MM.1S (cell line): ENCODE measurements at regions not wholly inside any gene's neighbourhood (a gene's known extent, or its start where the extent isn't known, plus 50 kb on each side); places are given as distances from the start of the nearest gene placed in this dataset.

Experiments used
- CTCF ChIP-seq: fragments of 300-600 bp; sonication (generic); IDR thresholded peaks from 2 replicates; pipeline ENCODE4 v1.5.1; 2016; ENCODE audit warnings: antibody characterized with exemption, low read length, mixed read lengths
- EZH2 ChIP-seq: fragments of 300-600 bp; sonication (generic); optimal IDR thresholded peaks from 2 replicates; pipeline ENCODE3; 2017; ENCODE audit warnings: low read depth, mild to moderate bottlenecking, antibody characterized with exemption, low read length, mixed read lengths

DNA sequence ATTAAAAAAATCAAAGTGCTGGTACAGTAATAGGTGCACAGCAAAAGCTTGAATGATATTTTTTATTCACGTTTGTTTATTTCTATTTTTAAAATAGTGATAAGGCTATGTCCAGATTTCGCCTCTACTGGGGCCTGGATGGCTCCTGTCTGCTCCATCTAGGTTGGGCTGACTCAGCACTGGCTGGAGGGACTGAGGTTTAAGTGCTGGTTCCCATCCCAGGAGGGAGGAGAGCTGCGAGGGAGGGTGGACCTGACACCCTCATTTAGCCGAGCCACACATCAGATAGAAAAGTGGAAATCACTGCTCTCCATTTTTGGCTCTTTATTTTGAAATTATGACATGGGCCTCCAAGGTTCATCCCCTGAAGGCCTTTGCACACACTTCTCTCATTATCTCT is 95.4 kb upstream of the AGBL1 start:
- TF ChIP-seq EZH2, result no peak
- no peak for TF ChIP-seq CTCF
